CD14-positive monocyte (primary cell): ENCODE measurements at regions not wholly inside any gene's neighbourhood (a gene's known extent, or its start where the extent isn't known, plus 50 kb on each side); places are given as distances from the start of the nearest gene placed in this dataset.

Source experiments
- DNase-seq, 3 donors: peaks; one replicate each; pipeline ENCODE4 v3.0.0-alpha.2; 2011 to 2022
- H2AFZ ChIP-seq: 2 replicates; pipeline ENCODE4 v1.6.0; 2012; ENCODE audit warnings: mild to moderate bottlenecking, low read depth, low read length, inconsistent platforms; ENCODE audit not compliant: insufficient read depth, poor library complexity, severe bottlenecking
- H3K27ac ChIP-seq, 2 donors: 1 replicate in 1 of 2; 2 replicates in 1 of 2; pipeline ENCODE4 v1.5.1; 2012 to 2013; ENCODE audit warnings: low read length in 2 of 2, control low read depth in 1 of 2, inconsistent platforms in 1 of 2, low read depth in 1 of 2, mild to moderate bottlenecking in 1 of 2
- H3K27me3 ChIP-seq, 2 donors: one replicate each; pipeline versions ENCODE4 v1.6.0 to v1.6.1; 2011 to 2013; ENCODE audit warnings: low read length in 2 of 2; ENCODE audit not compliant: control insufficient read depth in 2 of 2, insufficient read depth in 2 of 2
- H3K36me3 ChIP-seq, 2 donors: replicated peaks in 1 of 2; 1 replicate in 1 of 2; 2 replicates in 1 of 2; pipeline versions ENCODE4 v1.5.1 to v1.6.1; 2012 to 2013; ENCODE audit warnings: low read length in 2 of 2, control low read depth in 1 of 2, inconsistent platforms in 1 of 2, mild to moderate bottlenecking in 1 of 2; ENCODE audit not compliant: insufficient read depth in 2 of 2, control insufficient read depth in 1 of 2
- H3K4me1 ChIP-seq, 2 donors: 1 replicate in 1 of 2; 2 replicates in 1 of 2; pipeline versions ENCODE4 v1.5.1 to v1.6.1; 2012 to 2013; ENCODE audit warnings: low read length in 2 of 2, control low read depth in 1 of 2, inconsistent platforms in 1 of 2, mild to moderate bottlenecking in 1 of 2, moderate library complexity in 1 of 2; ENCODE audit not compliant: insufficient read depth in 2 of 2, control insufficient read depth in 1 of 2
- H3K4me2 ChIP-seq: replicated peaks from 2 replicates; pipeline ENCODE3; 2012; ENCODE audit warnings: low read length, moderate library complexity, mild to moderate bottlenecking; ENCODE audit not compliant: poor library complexity, severe bottlenecking; ENCODE audit errors: extremely low read depth
- H3K4me3 ChIP-seq, 3 experiments: fragments of 200-600 bp in 1 of 3; sonication (generic) in 1 of 3; replicated peaks in 1 of 3; 1 replicate in 2 of 3; 2 replicates in 1 of 3; pipeline ENCODE4 v1.5.1; 2011 to 2013; ENCODE audit warnings: low read length in 3 of 3, mild to moderate bottlenecking in 3 of 3, control low read depth in 2 of 3, low read depth in 2 of 3, inconsistent platforms in 1 of 3, moderate library complexity in 1 of 3
- H3K79me2 ChIP-seq: 2 replicates; pipeline ENCODE4 v1.6.0; 2012; ENCODE audit warnings: mild to moderate bottlenecking, control low read depth, inconsistent platforms, low read length, moderate library complexity; ENCODE audit not compliant: insufficient read depth
- H3K9ac ChIP-seq: 2 replicates; pipeline ENCODE4 v1.6.0; 2017; ENCODE audit warnings: low read length, mild to moderate bottlenecking; ENCODE audit not compliant: insufficient read depth, poor library complexity, severe bottlenecking
- H3K9me3 ChIP-seq, 2 donors: replicated peaks in 1 of 2; 1 replicate in 1 of 2; 2 replicates in 1 of 2; pipeline versions ENCODE4 v1.5.1 to v1.6.1; 2012 to 2013; ENCODE audit warnings: low read length in 2 of 2, control low read depth in 1 of 2; ENCODE audit not compliant: control insufficient read depth in 1 of 2, insufficient read depth in 1 of 2
- H4K20me1 ChIP-seq: 2 replicates; pipeline ENCODE4 v1.6.0; 2012; ENCODE audit warnings: mild to moderate bottlenecking, low read length, control low read depth, moderate library complexity; ENCODE audit not compliant: insufficient read depth
- H3K27ac Mint-ChIP-seq, 7 donors: one replicate each; pipeline ENCODE4 v1.8.0; 2020; ENCODE audit warnings: mild to moderate bottlenecking in 7 of 7, mixed read lengths in 7 of 7, moderate library complexity in 6 of 7, inconsistent platforms in 2 of 7
- H3K27me3 Mint-ChIP-seq, 3 donors: one replicate each; pipeline ENCODE4 v1.8.0; 2021 to 2022; ENCODE audit warnings: low read depth in 3 of 3, mild to moderate bottlenecking in 3 of 3, mixed read lengths in 3 of 3, moderate library complexity in 3 of 3, inconsistent platforms in 1 of 3
- H3K36me3 Mint-ChIP-seq, 2 donors: one replicate each; pipeline ENCODE4 v1.8.0; 2020; ENCODE audit warnings: mixed read lengths in 2 of 2, inconsistent platforms in 1 of 2, mild to moderate bottlenecking in 1 of 2
- H3K4me1 Mint-ChIP-seq: one replicate; pipeline ENCODE4 v1.8.0; 2020; ENCODE audit warnings: mild to moderate bottlenecking, mixed read lengths
- H3K4me3 Mint-ChIP-seq, 2 donors: one replicate each; pipeline ENCODE4 v1.8.0; 2020; ENCODE audit warnings: mild to moderate bottlenecking in 2 of 2, mixed read lengths in 2 of 2, moderate library complexity in 1 of 2
- H3K9me3 Mint-ChIP-seq, 7 donors: one replicate each; pipeline ENCODE4 v1.8.0; 2020 to 2022; ENCODE audit warnings: mixed read lengths in 7 of 7, mild to moderate bottlenecking in 6 of 7, moderate library complexity in 6 of 7, inconsistent platforms in 2 of 7
- WGBS: methylation state at CpG from one replicate; pipeline ENCODE4 v1.1.5; 2013; ENCODE audit warnings: missing lambda C conversion rate; ENCODE audit not compliant: insufficient coverage; 5-methylcytosine and 5-hydroxymethylcytosine counted together
- intact Hi-C, 2 donors: fragments of 100-400 bp; cut with micrococcal nuclease; formaldehyde crosslinking; loops; one replicate each; pipeline versions ENCODE4 v1.15.0 to v1.15.1; 2023
- TF ChIP-seq, protein P1 (sequence below): fragments of 200-600 bp; IDR thresholded peaks from one replicate; pipeline ENCODE4 v1.8.0; 2022; ENCODE audit warnings: antibody characterized with exemption, mild to moderate bottlenecking

DNA sequence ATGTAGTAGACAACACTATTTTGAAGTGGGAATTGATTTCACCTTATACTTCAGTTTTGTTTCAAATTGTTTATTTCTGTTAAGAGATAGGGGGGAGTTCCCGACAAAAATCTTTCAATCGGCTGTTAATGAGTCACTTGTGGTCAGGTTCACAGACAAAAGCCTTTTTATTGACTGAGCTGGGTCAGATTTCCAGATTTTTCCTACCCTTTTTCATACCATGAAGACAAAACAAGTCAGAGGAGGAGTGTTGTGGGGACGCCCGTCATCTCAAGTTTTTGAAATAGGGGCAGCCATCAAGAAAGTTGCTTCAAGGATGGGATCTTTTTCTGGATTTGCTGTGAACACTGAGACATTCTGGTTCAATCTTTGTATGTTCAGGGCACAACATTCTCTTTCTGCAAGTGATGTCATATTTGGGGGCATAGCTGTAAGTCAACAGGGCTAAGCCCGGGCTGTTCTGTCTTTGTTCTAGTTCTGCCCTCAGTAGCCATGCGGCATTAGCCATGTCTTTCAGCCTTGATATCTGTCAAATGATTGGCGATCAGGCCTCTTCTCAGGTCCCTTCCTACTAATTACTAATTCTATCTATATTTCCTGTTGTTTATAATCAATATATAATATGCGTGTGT is 496.0 kb upstream of the MARCKS start:
- no peaks in the 10 kb centered on the region for H4K20me1 ChIP-seq
- no peak overlapping the region for H3K4me2 ChIP-seq
- no peaks in the 10 kb centered on the region for H3K4me1 Mint-ChIP-seq
- H3K9me3 Mint-ChIP-seq: peaks cover 0 to 3% (median 0%) of the 10 kb centered on the region in 7 donors
- WGBS: 96% methylated on average over 3 of the region's 8 CpGs
- H3K79me2 ChIP-seq: no peaks in the 10 kb centered on the region
- TF ChIP-seq, protein P1, sequence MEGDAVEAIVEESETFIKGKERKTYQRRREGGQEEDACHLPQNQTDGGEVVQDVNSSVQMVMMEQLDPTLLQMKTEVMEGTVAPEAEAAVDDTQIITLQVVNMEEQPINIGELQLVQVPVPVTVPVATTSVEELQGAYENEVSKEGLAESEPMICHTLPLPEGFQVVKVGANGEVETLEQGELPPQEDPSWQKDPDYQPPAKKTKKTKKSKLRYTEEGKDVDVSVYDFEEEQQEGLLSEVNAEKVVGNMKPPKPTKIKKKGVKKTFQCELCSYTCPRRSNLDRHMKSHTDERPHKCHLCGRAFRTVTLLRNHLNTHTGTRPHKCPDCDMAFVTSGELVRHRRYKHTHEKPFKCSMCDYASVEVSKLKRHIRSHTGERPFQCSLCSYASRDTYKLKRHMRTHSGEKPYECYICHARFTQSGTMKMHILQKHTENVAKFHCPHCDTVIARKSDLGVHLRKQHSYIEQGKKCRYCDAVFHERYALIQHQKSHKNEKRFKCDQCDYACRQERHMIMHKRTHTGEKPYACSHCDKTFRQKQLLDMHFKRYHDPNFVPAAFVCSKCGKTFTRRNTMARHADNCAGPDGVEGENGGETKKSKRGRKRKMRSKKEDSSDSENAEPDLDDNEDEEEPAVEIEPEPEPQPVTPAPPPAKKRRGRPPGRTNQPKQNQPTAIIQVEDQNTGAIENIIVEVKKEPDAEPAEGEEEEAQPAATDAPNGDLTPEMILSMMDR: no peak
- DNase-seq: no peak
- H3K27ac ChIP-seq: no peak overlapping the region
- H3K36me3 Mint-ChIP-seq: no peaks in the 10 kb centered on the region
- no peak overlapping the region for H3K4me3 ChIP-seq
- peaks cover 0 to 3% (median 0%) of the 10 kb centered on the region in 3 donors for H3K27me3 Mint-ChIP-seq
- H2AFZ ChIP-seq: no peak overlapping the region
- H3K4me1 ChIP-seq: no peaks in the 10 kb centered on the region
- H3K27me3 ChIP-seq: no peaks in the 10 kb centered on the region
- H3K4me3 Mint-ChIP-seq: no peak overlapping the region
- no peak overlapping the region for H3K27ac Mint-ChIP-seq
- H3K36me3 ChIP-seq: no peaks in the 10 kb centered on the region
- intact Hi-C loops: no loop called here
- no peak overlapping the region for H3K9ac ChIP-seq
- H3K9me3 ChIP-seq: no peaks in the 10 kb centered on the region

DNA sequence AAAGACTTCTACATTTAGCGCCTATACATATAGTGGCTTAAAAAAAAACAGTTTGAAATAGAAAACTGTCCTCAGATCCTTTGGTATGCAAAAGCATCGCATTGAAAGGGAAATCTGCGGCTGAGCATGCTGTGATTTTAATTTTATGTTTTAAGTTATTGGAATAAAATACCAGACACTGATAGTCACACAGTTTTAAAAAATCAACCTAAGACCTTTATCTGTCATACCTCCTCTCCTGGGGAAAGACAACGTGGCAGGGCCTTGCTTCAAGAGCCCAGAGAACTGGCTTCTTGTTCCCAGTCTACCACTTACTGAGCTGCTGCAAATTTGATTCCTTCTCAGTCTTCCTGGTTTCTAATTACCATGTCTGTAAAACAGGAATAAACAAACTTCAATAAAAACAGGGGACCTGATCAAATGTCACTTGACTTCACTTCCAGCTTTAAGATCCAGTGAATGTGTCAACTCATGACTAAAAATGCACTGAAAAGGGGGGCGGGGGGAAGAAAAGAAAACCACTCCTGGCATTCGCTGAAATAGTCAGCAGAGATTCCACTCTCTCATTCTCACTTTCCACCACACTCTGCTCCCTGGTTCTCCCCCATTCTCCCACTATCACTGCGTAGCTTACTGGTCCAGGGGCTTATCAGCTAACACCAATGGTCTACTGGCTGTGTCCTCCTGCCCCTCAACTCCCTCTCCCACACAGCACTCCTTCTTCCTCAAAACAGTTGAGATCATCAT is 494.7 kb upstream of the MARCKS start:
- Mint-ChIP-seq H3K36me3 (no peaks in the 10 kb centered on the region), H3K4me3 (no peak overlapping the region), H3K4me1 (no peaks in the 10 kb centered on the region), H3K9me3 (peaks cover 0 to 3% (median 0%) of the 10 kb centered on the region in 7 donors), H3K27me3 (peaks cover 0 to 3% (median 0%) of the 10 kb centered on the region in 3 donors), H3K27ac (no peak overlapping the region)
- H3K4me1 ChIP-seq: no peaks in the 10 kb centered on the region
- H3K9ac ChIP-seq: no peak overlapping the region
- H2AFZ ChIP-seq: no peak overlapping the region
- H3K4me3 ChIP-seq: no peak overlapping the region
- no peaks in the 10 kb centered on the region for H3K79me2 ChIP-seq
- H4K20me1 ChIP-seq: no peaks in the 10 kb centered on the region
- TF ChIP-seq, protein P1: no peak
- H3K9me3 ChIP-seq: no peaks in the 10 kb centered on the region
- intact Hi-C loops: no loop called here
- WGBS: 77% methylated on average over 2 of the region's 7 CpGs
- H3K4me2 ChIP-seq: no peak overlapping the region
- no peaks in the 10 kb centered on the region for H3K27me3 ChIP-seq
- DNase-seq: no peak
- H3K36me3 ChIP-seq: no peaks in the 10 kb centered on the region
- no peak overlapping the region for H3K27ac ChIP-seq
